DOHH2 (cell line): ENCODE measurements at regions not wholly inside any gene's neighbourhood (a gene's known extent, or its start where the extent isn't known, plus 50 kb on each side); places are given as distances from the start of the nearest gene placed in this dataset.

Experiments used
- H3F3A ChIP-seq: fragments of 200-600 bp; sonication (generic), shearing (Covaris generic); 2 replicates; pipeline ENCODE4 v1.6.0; 2016; ENCODE audit warnings: antibody characterized with exemption, mild to moderate bottlenecking; ENCODE audit not compliant: control insufficient read depth, insufficient read depth
- H3K27ac ChIP-seq: fragments of 200-600 bp; sonication (generic); 2 replicates; pipeline ENCODE4 v1.5.1; 2014; ENCODE audit warnings: low read depth, mild to moderate bottlenecking, low read length, moderate library complexity
- H3K27me3 ChIP-seq: fragments of 200-600 bp; sonication (generic); 2 replicates; pipeline ENCODE4 v1.6.1; 2014; ENCODE audit warnings: mild to moderate bottlenecking, low read length, mixed read lengths; ENCODE audit not compliant: control insufficient read depth
- H3K36me3 ChIP-seq: fragments of 200-600 bp; sonication (generic); 2 replicates; pipeline ENCODE4 v1.6.1; 2014; ENCODE audit warnings: mild to moderate bottlenecking, low read length, moderate library complexity, mixed read lengths; ENCODE audit not compliant: control insufficient read depth
- H3K4me1 ChIP-seq: fragments of 200-600 bp; sonication (generic); 2 replicates; pipeline ENCODE4 v1.6.1; 2014; ENCODE audit warnings: mild to moderate bottlenecking, low read length, mixed read lengths; ENCODE audit not compliant: control insufficient read depth
- H3K4me2 ChIP-seq: fragments of 200-600 bp; sonication (generic); 2 replicates; pipeline ENCODE4 v1.6.0; 2014; ENCODE audit warnings: mild to moderate bottlenecking, low read length, moderate library complexity
- H3K4me3 ChIP-seq: fragments of 200-600 bp; sonication (generic); 2 replicates; pipeline ENCODE4 v1.5.1; 2014; ENCODE audit warnings: mild to moderate bottlenecking, low read length, mixed read lengths
- H3K79me2 ChIP-seq: fragments of 200-600 bp; sonication (generic); 2 replicates; pipeline ENCODE4 v1.6.1; 2014; ENCODE audit warnings: mild to moderate bottlenecking, low read length, mixed read lengths; ENCODE audit not compliant: control insufficient read depth
- H3K9me2 ChIP-seq: fragments of 200-600 bp; sonication (generic); replicated peaks from 2 replicates; pipeline ENCODE4 v1.6.1; 2014; ENCODE audit warnings: mild to moderate bottlenecking, low read length, mixed read lengths; ENCODE audit not compliant: control insufficient read depth
- H3K9me3 ChIP-seq: fragments of 200-600 bp; sonication (generic); 2 replicates; pipeline ENCODE4 v1.6.1; 2014; ENCODE audit warnings: antibody characterized with exemption, low read length, mixed read lengths; ENCODE audit not compliant: control insufficient read depth, insufficient read depth
- H4K20me1 ChIP-seq: fragments of 200-600 bp; sonication (generic); 2 replicates; pipeline ENCODE4 v1.6.0; 2014; ENCODE audit warnings: low read depth, mild to moderate bottlenecking, antibody characterized with exemption, low read length, moderate library complexity; ENCODE audit not compliant: control insufficient read depth, insufficient read depth
- EZH2phosphoT487 ChIP-seq: fragments of 200-600 bp; sonication (generic); IDR thresholded peaks from 2 replicates; pipeline ENCODE4 v1.6.1; 2017; ENCODE audit warnings: borderline replicate concordance, mild to moderate bottlenecking, antibody characterized with exemption, low read length, moderate library complexity, mixed read lengths
- TF ChIP-seq, protein P1 (sequence below): fragments of 200-600 bp; sonication (generic); IDR thresholded peaks from one replicate; pipeline ENCODE4 v1.5.1; 2014; ENCODE audit warnings: antibody characterized with exemption, mild to moderate bottlenecking, low read depth, low read length; ENCODE audit not compliant: poor library complexity, severe bottlenecking

DNA sequence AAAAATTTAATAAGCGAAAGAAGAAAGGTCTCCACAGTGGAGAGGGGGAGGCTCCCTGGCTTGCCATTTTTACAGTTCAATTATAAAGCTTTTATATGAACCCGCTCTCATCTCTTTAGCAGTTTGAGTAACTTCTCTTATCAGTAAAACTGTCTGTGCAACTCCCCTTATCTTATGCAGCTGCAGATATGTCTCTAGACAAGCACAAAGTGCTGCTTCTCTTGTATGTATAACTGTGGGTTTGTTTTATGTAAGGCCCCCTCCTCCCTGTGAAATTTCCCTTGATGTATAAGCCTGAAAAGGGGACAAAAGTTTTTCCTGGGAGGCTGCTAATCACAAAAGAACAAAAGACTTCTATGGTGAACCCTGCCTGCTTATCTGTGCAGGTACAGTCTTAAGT is 90.2 kb upstream of the USP9Y start:
- no peaks in the 10 kb centered on the region for H3K27me3 ChIP-seq
- no peaks in the 10 kb centered on the region for H3F3A ChIP-seq
- H3K36me3 ChIP-seq, result no peaks in the 10 kb centered on the region
- no peak overlapping the region for H3K4me3 ChIP-seq
- no peaks in the 10 kb centered on the region for H3K9me2 ChIP-seq
- H3K4me2 ChIP-seq, result no peak overlapping the region
- no peaks in the 10 kb centered on the region for H3K9me3 ChIP-seq
- no peak overlapping the region for H3K27ac ChIP-seq
- H3K79me2 ChIP-seq, result no peaks in the 10 kb centered on the region
- no peaks in the 10 kb centered on the region for H4K20me1 ChIP-seq
- no peaks in the 10 kb centered on the region for H3K4me1 ChIP-seq
- TF ChIP-seq, protein P1, sequence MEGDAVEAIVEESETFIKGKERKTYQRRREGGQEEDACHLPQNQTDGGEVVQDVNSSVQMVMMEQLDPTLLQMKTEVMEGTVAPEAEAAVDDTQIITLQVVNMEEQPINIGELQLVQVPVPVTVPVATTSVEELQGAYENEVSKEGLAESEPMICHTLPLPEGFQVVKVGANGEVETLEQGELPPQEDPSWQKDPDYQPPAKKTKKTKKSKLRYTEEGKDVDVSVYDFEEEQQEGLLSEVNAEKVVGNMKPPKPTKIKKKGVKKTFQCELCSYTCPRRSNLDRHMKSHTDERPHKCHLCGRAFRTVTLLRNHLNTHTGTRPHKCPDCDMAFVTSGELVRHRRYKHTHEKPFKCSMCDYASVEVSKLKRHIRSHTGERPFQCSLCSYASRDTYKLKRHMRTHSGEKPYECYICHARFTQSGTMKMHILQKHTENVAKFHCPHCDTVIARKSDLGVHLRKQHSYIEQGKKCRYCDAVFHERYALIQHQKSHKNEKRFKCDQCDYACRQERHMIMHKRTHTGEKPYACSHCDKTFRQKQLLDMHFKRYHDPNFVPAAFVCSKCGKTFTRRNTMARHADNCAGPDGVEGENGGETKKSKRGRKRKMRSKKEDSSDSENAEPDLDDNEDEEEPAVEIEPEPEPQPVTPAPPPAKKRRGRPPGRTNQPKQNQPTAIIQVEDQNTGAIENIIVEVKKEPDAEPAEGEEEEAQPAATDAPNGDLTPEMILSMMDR, result no peak
- no peak for TF ChIP-seq EZH2phosphoT487

DNA sequence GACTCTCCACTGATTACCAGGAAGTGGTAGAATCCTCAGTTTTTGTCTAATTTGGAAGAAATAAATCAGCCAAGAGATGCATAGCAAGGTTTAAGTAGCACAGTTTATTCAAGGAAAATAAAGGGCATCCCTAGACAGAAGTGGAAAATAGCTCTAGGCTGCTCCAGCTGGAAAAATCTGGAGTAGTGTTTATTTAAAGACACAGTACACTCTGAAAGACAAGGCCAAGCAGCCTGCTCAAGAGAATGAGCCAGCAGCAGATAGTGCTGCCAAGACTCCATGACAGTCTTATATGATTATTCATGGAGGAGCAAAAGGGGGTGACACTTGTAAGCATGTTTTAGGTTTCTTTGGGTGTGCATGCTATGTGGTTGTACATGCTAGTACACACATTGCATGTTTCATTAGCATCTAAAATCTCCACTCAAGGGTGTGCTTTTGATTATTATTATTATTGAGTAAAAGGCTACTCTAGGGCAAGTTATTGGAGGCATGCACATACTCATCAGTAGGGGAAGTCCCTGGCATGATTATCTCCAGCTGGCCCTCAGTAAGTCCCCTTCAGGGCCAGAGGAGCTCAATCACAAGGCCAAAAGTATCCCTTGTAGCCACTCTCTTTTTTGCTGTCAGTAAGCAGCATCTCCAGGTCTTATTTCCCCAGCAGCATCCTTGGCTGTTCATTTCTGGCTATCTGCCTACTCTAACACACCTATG is 85.1 kb upstream of the USP9Y start:
- H3K4me2 ChIP-seq, result no peak overlapping the region
- no peaks in the 10 kb centered on the region for H3K79me2 ChIP-seq
- no peak overlapping the region for H3K27ac ChIP-seq
- H3K36me3 ChIP-seq, result no peaks in the 10 kb centered on the region
- H3K4me1 ChIP-seq, result no peaks in the 10 kb centered on the region
- no peaks in the 10 kb centered on the region for H3K9me3 ChIP-seq
- H3F3A ChIP-seq, result no peaks in the 10 kb centered on the region
- TF ChIP-seq, protein P1, result no peak
- no peak for TF ChIP-seq EZH2phosphoT487
- no peaks in the 10 kb centered on the region for H3K9me2 ChIP-seq
- no peak overlapping the region for H3K4me3 ChIP-seq
- no peaks in the 10 kb centered on the region for H4K20me1 ChIP-seq
- no peaks in the 10 kb centered on the region for H3K27me3 ChIP-seq

DNA sequence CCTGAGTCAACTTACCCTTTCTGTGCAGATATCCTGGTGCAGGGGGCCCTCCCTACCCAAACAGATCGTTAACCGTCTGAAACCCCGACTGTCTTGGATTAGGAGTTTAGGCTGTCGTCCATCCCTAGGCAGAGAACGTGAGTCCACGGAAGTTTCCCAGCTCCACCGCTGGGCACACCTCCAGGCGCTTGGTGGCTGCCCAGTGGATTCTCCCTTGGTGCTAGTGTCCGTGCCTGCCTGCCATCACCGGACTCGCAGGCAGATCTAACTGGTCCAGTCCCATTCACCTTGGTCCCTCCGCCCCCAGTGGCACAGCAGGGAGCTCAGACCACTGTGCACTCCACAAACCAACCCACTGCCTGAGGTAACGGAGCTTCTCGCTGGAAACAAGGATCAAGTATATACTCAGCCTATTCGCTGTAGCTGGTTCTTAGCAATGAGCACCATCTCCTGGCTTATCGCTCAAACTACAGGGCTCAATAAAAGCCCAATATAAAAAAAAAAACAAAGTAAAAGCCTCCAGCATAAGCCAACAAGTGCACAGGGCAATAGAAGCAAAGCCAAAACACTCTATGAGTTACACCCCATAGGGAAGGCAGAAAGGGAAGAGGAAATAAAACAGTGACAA is 79.5 kb upstream of the USP9Y start:
- Histone ChIP-seq H3K4me3 (no peak overlapping the region), H3K9me2 (no peaks in the 10 kb centered on the region), H3K27ac (no peak overlapping the region), H4K20me1 (no peaks in the 10 kb centered on the region), H3K9me3 (no peaks in the 10 kb centered on the region), H3K4me2 (no peak overlapping the region), H3K79me2 (no peaks in the 10 kb centered on the region), H3K36me3 (no peaks in the 10 kb centered on the region), H3F3A (no peaks in the 10 kb centered on the region), H3K4me1 (no peaks in the 10 kb centered on the region), H3K27me3 (no peaks in the 10 kb centered on the region)
- no peak for TF ChIP-seq EZH2phosphoT487
- TF ChIP-seq, protein P1, result no peak
